Thoracic aorta (tissue), 2 donors: ENCODE measurements at regions not wholly inside any gene's neighbourhood (a gene's known extent, or its start where the extent isn't known, plus 50 kb on each side); places are given as distances from the start of the nearest gene placed in this dataset.

Source experiments
- ATAC-seq: fragments of 150-250 bp; one replicate; pipeline ENCODE4 v1.8.0; 2017; ENCODE audit warnings: low read depth; ENCODE audit not compliant: insufficient number of reproducible peaks, low FRiP score
- DNase-seq: peaks from one replicate; pipeline ENCODE4 v3.0.0-alpha.2; 2020; ENCODE audit warnings: low spot score
- H3K27ac ChIP-seq, 2 donors: fragments of 200-600 bp; sonication (generic); 1 replicate in 1 of 2; 2 replicates in 1 of 2; pipeline ENCODE4 v1.5.1; 2016; ENCODE audit warnings: mild to moderate bottlenecking in 2 of 2, moderate library complexity in 2 of 2
- H3K27me3 ChIP-seq: fragments of 200-600 bp; sonication (generic); replicated peaks from 2 replicates; pipeline ENCODE4 v1.6.0; 2016; ENCODE audit warnings: mild to moderate bottlenecking; ENCODE audit not compliant: insufficient read depth
- H3K36me3 ChIP-seq: fragments of 200-600 bp; sonication (generic); one replicate; pipeline ENCODE4 v1.5.1; 2016
- H3K4me1 ChIP-seq, 2 donors: fragments of 200-600 bp; sonication (generic); 1 replicate in 1 of 2; 2 replicates in 1 of 2; pipeline versions ENCODE4 v1.5.1 to v1.6.0; 2016; ENCODE audit warnings: low read depth in 2 of 2, mild to moderate bottlenecking in 1 of 2; ENCODE audit not compliant: control insufficient read depth in 1 of 2
- H3K4me3 ChIP-seq: fragments of 200-600 bp; sonication (generic); 2 replicates; pipeline ENCODE4 v1.5.1; 2016; ENCODE audit warnings: mild to moderate bottlenecking
- H3K9me3 ChIP-seq: fragments of 200-600 bp; sonication (generic); 2 replicates; pipeline ENCODE4 v1.5.1; 2016
- TF ChIP-seq, protein P1 (sequence below): fragments of 200-600 bp; sonication (generic); IDR thresholded peaks from one replicate; pipeline ENCODE4 v1.5.1; 2019; ENCODE audit warnings: antibody characterized with exemption

- no peaks in the 10 kb centered on the region for H3K9me3 ChIP-seq
Observed at GRCh38 chr7:118777308-118777707, 552.8 kb downstream of the ANKRD7 start.

GRCh38 chr7:118792682-118793081 lies 568.2 kb downstream of the ANKRD7 start:
- H3K4me1 ChIP-seq, result no peaks in the 10 kb centered on the region
- no peaks in the 10 kb centered on the region for H3K36me3 ChIP-seq
- no peak for DNase-seq
- no peak overlapping the region for H3K4me3 ChIP-seq
- no peaks in the 10 kb centered on the region for H3K27me3 ChIP-seq
- H3K27ac ChIP-seq, result no peak overlapping the region
- TF ChIP-seq, protein P1, sequence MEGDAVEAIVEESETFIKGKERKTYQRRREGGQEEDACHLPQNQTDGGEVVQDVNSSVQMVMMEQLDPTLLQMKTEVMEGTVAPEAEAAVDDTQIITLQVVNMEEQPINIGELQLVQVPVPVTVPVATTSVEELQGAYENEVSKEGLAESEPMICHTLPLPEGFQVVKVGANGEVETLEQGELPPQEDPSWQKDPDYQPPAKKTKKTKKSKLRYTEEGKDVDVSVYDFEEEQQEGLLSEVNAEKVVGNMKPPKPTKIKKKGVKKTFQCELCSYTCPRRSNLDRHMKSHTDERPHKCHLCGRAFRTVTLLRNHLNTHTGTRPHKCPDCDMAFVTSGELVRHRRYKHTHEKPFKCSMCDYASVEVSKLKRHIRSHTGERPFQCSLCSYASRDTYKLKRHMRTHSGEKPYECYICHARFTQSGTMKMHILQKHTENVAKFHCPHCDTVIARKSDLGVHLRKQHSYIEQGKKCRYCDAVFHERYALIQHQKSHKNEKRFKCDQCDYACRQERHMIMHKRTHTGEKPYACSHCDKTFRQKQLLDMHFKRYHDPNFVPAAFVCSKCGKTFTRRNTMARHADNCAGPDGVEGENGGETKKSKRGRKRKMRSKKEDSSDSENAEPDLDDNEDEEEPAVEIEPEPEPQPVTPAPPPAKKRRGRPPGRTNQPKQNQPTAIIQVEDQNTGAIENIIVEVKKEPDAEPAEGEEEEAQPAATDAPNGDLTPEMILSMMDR, result no peak
- no peak for ATAC-seq
- H3K9me3 ChIP-seq, result no peaks in the 10 kb centered on the region

More at GRCh38 chr7:118777308-118777707, 552.8 kb downstream of the ANKRD7 start:
- H3K4me3 ChIP-seq, result no peak overlapping the region
- no peaks in the 10 kb centered on the region for H3K27me3 ChIP-seq
- TF ChIP-seq, protein P1, result no peak
- no peak overlapping the region for H3K27ac ChIP-seq
- ATAC-seq, result no peak
- no peak for DNase-seq
- H3K4me1 ChIP-seq, result no peaks in the 10 kb centered on the region
- H3K36me3 ChIP-seq, result no peaks in the 10 kb centered on the region

- DNase-seq, result no peak
Observed at GRCh38 chr7:118793582-118793981, 569.1 kb downstream of the ANKRD7 start.

GRCh38 chr7:118794419-118794818 lies 569.9 kb downstream of the ANKRD7 start:
- no peaks in the 10 kb centered on the region for H3K4me1 ChIP-seq
- TF ChIP-seq, protein P1, result no peak
- H3K27me3 ChIP-seq, result no peaks in the 10 kb centered on the region
- no peaks in the 10 kb centered on the region for H3K36me3 ChIP-seq
- no peak overlapping the region for H3K4me3 ChIP-seq
- no peaks in the 10 kb centered on the region for H3K9me3 ChIP-seq
- H3K27ac ChIP-seq, result no peak overlapping the region
- ATAC-seq, result no peak
- DNase-seq, result no peak

More at GRCh38 chr7:118793582-118793981, 569.1 kb downstream of the ANKRD7 start:
- no peaks in the 10 kb centered on the region for H3K9me3 ChIP-seq
- H3K4me3 ChIP-seq, result no peak overlapping the region
- no peak overlapping the region for H3K27ac ChIP-seq
- TF ChIP-seq, protein P1, result no peak
- H3K27me3 ChIP-seq, result no peaks in the 10 kb centered on the region
- no peak for ATAC-seq
- H3K4me1 ChIP-seq, result no peaks in the 10 kb centered on the region
- H3K36me3 ChIP-seq, result no peaks in the 10 kb centered on the region

DNA sequence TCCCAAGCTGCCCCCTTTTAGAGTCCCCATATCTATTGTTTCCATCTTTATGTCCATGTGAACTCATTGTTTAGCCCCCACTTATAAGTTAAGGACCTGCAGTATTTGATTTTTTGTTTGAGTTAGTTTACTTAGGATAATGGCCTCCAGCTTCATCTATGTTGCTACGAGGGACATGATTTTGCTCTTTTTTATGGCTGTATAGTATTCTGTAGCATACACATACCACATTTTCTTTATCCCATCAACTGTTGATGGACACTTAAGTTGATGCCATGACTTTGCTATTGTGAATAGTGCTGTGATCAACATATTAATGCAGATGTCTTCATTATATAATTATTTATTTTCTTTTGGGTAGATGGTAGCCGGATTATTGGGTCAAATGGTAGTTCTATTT lies 576.9 kb downstream of the ANKRD7 start:
- ATAC-seq, result no peak
- DNase-seq, result no peak
- H3K36me3 ChIP-seq, result no peaks in the 10 kb centered on the region
- no peaks in the 10 kb centered on the region for H3K27me3 ChIP-seq
- H3K27ac ChIP-seq, result no peak overlapping the region
- no peak overlapping the region for H3K4me3 ChIP-seq
- no peaks in the 10 kb centered on the region for H3K9me3 ChIP-seq
- H3K4me1 ChIP-seq, result no peaks in the 10 kb centered on the region
- TF ChIP-seq, protein P1, result no peak
